ENCODE measurements at regions not wholly inside any gene's neighbourhood (a gene's known extent, or its start where the extent isn't known, plus 50 kb on each side); places are given as distances from the start of the nearest gene placed in this dataset.
"Not testable (repeated sequence)": the region's sequence is repeated elsewhere in the genome, so short reads cannot be mapped to it uniquely, and the experiment has no call there.

DNA sequence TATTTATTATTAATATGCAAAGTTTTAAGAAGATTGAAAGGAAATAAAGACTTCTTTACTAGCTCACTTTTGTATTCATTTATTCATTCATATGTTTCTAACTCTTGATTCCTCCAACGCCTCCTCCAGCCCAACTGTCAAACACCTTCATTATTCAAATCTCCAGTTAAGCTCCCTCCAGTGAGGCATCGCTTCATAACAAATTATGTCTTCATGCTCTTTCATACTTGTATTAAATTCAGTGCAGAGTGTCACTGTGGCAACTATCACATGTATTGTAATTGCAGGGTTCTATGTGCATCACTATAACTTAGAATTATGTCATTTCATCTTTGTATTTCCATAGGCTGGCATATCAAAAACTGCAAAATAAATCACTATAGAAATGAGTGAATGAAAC is 1394.2 kb upstream of the PCDH7 start:
- Mint-ChIP-seq H3K4me1 (no peaks in the 10 kb centered on the region), H3K27ac (ENCODE audit: low read depth) (no peak overlapping the region), H3K9me3 (peaks cover 14% of the 10 kb centered on the region), H3K27me3 (no peaks in the 10 kb centered on the region), H3K4me3 (no peak overlapping the region), H3K36me3 (ENCODE audit: insufficient read depth) (peaks cover 1% of the 10 kb centered on the region)
- ATAC-seq (replicated peaks; ENCODE audit: extremely low read depth, poor library complexity, severe bottlenecking) (no peak), DNase-seq (ENCODE audit: low spot score in 2 of 2) (no peak)

DNA sequence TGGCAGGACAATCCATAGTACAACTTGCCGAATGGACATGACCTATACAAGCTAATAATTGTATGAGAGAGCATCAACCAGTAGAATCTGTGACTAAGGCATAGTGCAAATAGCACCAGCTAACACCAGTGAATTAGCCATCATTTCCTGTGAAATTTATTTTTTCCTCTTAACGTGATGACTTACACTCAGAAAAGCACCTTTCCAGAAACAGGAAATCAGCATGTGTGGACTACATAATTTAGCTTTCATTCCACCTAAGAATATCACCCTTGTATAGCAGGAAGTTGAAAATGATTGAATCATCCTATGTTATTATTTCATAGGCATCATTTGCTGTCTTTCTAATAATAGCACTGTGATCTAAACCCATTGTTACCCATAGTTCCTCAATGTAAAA is 1393.4 kb upstream of the PCDH7 start:
- H3K27me3 Mint-ChIP-seq = no peaks in the 10 kb centered on the region
- DNase-seq (ENCODE audit: low spot score in 2 of 2) = no peak
- ATAC-seq (replicated peaks; ENCODE audit: extremely low read depth, poor library complexity, severe bottlenecking) = no peak
- no peak overlapping the region for H3K4me3 Mint-ChIP-seq
- H3K27ac Mint-ChIP-seq (ENCODE audit: low read depth) = no peak overlapping the region
- peaks cover 14% of the 10 kb centered on the region for H3K9me3 Mint-ChIP-seq
- H3K36me3 Mint-ChIP-seq (ENCODE audit: insufficient read depth) = peaks cover 2% of the 10 kb centered on the region
- H3K4me1 Mint-ChIP-seq = no peaks in the 10 kb centered on the region

- no peak overlapping the region for H3K27ac Mint-ChIP-seq (ENCODE audit: low read depth)
- DNase-seq (ENCODE audit: low spot score in 2 of 2) = no peak
- no peaks in the 10 kb centered on the region for H3K27me3 Mint-ChIP-seq
- no peaks in the 10 kb centered on the region for H3K4me1 Mint-ChIP-seq
- no peak for ATAC-seq (replicated peaks; ENCODE audit: extremely low read depth, poor library complexity, severe bottlenecking)
- peaks cover 4% of the 10 kb centered on the region for H3K36me3 Mint-ChIP-seq (ENCODE audit: insufficient read depth)
- peaks cover 11% of the 10 kb centered on the region for H3K9me3 Mint-ChIP-seq
- H3K4me3 Mint-ChIP-seq = no peak overlapping the region
These were observed 1383.3 kb upstream of the PCDH7 start for GRCh38 chr4:29336861-29337260.

GRCh38 chr4:29372971-29373370 is 1347.2 kb upstream of the PCDH7 start:
- Mint-ChIP-seq H3K36me3 (ENCODE audit: insufficient read depth) (no peaks in the 10 kb centered on the region), H3K27me3 (no peaks in the 10 kb centered on the region), H3K27ac (ENCODE audit: low read depth) (no peak overlapping the region), H3K9me3 (peaks cover 20% of the 10 kb centered on the region), H3K4me3 (no peak overlapping the region), H3K4me1 (no peaks in the 10 kb centered on the region)
- ATAC-seq (replicated peaks; ENCODE audit: extremely low read depth, poor library complexity, severe bottlenecking) (no peak), DNase-seq (ENCODE audit: low spot score in 2 of 2) (no peak)

DNA sequence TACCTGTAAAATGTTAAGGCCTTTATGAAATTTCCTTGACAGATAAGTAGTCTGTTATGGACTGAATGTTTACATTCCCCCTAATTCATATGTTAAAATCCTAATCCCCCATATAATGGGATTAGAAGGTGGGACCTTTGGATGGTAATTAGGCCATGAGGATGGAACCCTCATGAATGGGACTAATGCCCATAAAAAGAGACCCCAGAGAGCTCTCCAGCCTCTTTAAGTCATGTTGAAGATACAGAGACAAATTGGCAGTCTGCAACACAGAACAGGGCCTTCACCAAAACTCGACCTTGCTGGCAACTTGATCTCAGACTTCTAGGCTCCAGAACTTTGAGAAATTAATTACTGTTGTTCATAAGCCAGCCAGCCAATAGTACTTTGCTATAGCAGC is 1344.5 kb upstream of the PCDH7 start:
- DNase-seq (ENCODE audit: low spot score in 2 of 2) = no peak
- Mint-ChIP-seq H3K36me3 (ENCODE audit: insufficient read depth) (no peaks in the 10 kb centered on the region), H3K4me1 (no peaks in the 10 kb centered on the region), H3K9me3 (peaks cover 29% of the 10 kb centered on the region), H3K27me3 (no peaks in the 10 kb centered on the region), H3K27ac (ENCODE audit: low read depth) (no peak overlapping the region), H3K4me3 (no peak overlapping the region)
- no peak for ATAC-seq (replicated peaks; ENCODE audit: extremely low read depth, poor library complexity, severe bottlenecking)

GRCh38 chr4:29378237-29378636 is 1341.9 kb upstream of the PCDH7 start:
- not testable (repeated sequence) for H3K4me1 Mint-ChIP-seq; H3K27me3 Mint-ChIP-seq; H3K27ac Mint-ChIP-seq (ENCODE audit: low read depth); ATAC-seq (replicated peaks; ENCODE audit: extremely low read depth, poor library complexity, severe bottlenecking); H3K4me3 Mint-ChIP-seq; DNase-seq (ENCODE audit: low spot score in 2 of 2); H3K36me3 Mint-ChIP-seq (ENCODE audit: insufficient read depth)
- peaks cover 29% of the 10 kb centered on the region for H3K9me3 Mint-ChIP-seq

DNA sequence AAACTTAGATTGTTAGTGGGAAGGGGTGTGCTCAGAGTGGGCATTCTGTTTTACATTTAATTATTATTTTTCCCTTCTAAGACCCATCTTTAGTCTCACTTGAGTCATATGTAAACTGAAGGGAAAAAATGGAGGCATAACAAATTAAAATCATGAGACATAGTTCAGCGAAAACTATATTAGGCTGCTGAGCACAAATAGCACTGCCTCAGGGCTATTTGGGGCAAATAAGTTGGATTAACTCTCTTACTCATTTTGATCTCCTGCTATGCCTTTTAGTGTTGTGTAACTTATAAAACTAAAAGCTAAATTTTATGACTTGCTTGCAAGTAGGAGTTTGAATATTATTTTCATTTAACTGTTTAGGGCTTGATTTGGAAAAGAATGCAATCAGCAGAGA is 1329.2 kb upstream of the PCDH7 start:
- Mint-ChIP-seq H3K4me1 (no peaks in the 10 kb centered on the region), H3K36me3 (ENCODE audit: insufficient read depth) (no peaks in the 10 kb centered on the region), H3K27me3 (no peaks in the 10 kb centered on the region), H3K27ac (ENCODE audit: low read depth) (no peak overlapping the region), H3K9me3 (peaks cover 15% of the 10 kb centered on the region), H3K4me3 (no peak overlapping the region)
- ATAC-seq (replicated peaks; ENCODE audit: extremely low read depth, poor library complexity, severe bottlenecking) (no peak), DNase-seq (ENCODE audit: low spot score in 2 of 2) (no peak)

DNA sequence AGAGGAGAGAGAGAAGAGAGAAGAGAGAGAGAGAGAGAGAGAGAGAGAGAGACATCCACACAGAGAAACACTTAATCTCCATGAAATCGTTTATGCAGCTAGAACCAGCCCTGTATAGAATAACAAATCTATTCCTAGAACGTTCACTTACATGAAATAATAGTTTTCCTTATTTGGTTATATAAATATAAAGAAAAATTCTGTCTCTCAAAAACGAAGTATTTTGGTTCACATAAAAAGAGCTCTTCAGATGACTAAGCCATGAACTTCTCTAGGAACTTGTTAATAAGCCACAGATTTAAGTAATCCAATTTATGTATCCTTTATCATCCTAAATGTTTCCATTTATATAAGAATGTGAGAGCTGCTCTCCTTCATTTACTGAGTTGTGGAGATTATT is 1315.1 kb upstream of the PCDH7 start:
- DNase-seq (ENCODE audit: low spot score in 2 of 2) = no peak
- Mint-ChIP-seq H3K36me3 (ENCODE audit: insufficient read depth) (no peaks in the 10 kb centered on the region), H3K4me3 (no peak overlapping the region), H3K4me1 (no peaks in the 10 kb centered on the region), H3K27ac (ENCODE audit: low read depth) (no peak overlapping the region), H3K9me3 (peaks cover 19% of the 10 kb centered on the region), H3K27me3 (no peaks in the 10 kb centered on the region)
- no peak for ATAC-seq (replicated peaks; ENCODE audit: extremely low read depth, poor library complexity, severe bottlenecking)

- DNase-seq (ENCODE audit: low spot score in 2 of 2) = no peak
- H3K4me1 Mint-ChIP-seq = no peaks in the 10 kb centered on the region
- H3K27ac Mint-ChIP-seq (ENCODE audit: low read depth) = no peak overlapping the region
- ATAC-seq (replicated peaks; ENCODE audit: extremely low read depth, poor library complexity, severe bottlenecking) = no peak
- no peaks in the 10 kb centered on the region for H3K36me3 Mint-ChIP-seq (ENCODE audit: insufficient read depth)
- peaks cover 16% of the 10 kb centered on the region for H3K9me3 Mint-ChIP-seq
- no peaks in the 10 kb centered on the region for H3K27me3 Mint-ChIP-seq
- H3K4me3 Mint-ChIP-seq = no peak overlapping the region
These were observed 1304.4 kb upstream of the PCDH7 start for GRCh38 chr4:29415771-29416170.

DNA sequence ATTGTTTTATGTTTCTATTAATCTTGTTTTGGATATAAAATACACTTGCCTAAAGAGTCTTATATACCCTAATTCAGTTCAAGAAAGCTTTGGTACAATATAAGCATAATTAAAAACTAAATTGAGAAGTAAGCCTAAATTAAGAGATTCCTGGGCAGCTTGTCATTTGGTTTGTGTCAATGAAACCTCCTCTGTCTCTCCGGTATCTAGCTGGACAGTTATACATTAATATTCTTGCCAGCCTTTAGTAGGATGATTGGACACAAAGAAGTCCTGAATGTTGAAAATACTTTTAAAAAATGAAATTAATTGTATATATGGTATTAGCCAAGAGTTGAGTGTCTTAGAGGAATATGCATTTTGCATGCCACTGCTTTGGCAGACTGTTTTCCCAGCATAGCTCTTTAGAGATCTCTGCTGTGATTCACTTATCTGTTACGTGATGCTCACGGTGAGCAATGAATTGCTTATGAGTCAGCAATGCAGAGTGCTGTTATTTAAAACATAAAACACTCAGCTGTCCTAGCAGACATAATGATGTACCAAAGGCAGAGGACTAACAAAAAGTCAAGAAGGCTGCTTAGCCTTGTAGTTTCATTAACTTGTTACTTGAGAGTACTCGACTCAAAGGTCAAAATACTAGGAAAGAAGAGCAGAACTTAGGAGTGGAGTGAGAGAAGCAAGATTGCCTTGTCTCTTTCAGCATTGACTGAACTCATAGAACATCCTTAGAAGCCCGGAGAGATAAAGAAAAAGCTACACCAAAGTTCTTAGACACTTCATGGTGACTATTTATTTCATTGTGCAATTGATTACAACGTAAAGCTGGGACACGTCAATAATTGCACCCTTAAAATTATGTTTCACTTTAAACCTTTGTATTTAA is 1296.1 kb upstream of the PCDH7 start:
- Mint-ChIP-seq H3K4me3 (no peak overlapping the region), H3K27me3 (no peaks in the 10 kb centered on the region), H3K27ac (ENCODE audit: low read depth) (no peak overlapping the region), H3K9me3 (peaks cover 20% of the 10 kb centered on the region), H3K4me1 (no peaks in the 10 kb centered on the region), H3K36me3 (ENCODE audit: insufficient read depth) (no peaks in the 10 kb centered on the region)
- ATAC-seq (replicated peaks; ENCODE audit: extremely low read depth, poor library complexity, severe bottlenecking) (no peak), DNase-seq (ENCODE audit: low spot score in 2 of 2) (no peak)

DNA sequence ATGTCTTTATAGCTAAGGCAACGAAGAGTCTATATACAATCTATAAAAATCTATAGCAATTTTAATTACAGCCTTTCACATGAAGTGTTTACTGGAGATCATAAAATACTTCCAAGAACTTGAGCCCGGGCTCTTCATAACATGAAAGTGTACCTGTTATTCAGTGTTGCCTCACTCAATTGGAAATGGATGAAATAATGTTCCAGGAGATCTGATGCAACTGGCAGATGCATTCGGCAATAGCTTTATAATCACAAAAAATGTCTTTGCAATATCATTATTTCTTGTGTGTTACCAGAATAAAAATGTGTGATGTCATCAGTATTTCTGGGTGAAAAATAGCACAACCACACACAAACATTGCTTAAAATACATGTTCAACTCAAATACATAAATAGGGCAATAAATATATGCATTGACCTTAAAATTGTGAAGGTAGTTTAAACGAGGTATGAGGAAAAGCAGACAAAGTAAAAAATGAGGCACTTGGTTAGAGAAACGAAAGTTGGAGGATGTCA is 1266.8 kb upstream of the PCDH7 start:
- DNase-seq (ENCODE audit: low spot score in 2 of 2) (no peak), ATAC-seq (replicated peaks; ENCODE audit: extremely low read depth, poor library complexity, severe bottlenecking) (no peak)
- no peaks in the 10 kb centered on the region for H3K36me3 Mint-ChIP-seq (ENCODE audit: insufficient read depth)
- H3K9me3 Mint-ChIP-seq = peaks cover 22% of the 10 kb centered on the region
- no peaks in the 10 kb centered on the region for H3K4me1 Mint-ChIP-seq
- no peak overlapping the region for H3K4me3 Mint-ChIP-seq
- no peaks in the 10 kb centered on the region for H3K27me3 Mint-ChIP-seq
- H3K27ac Mint-ChIP-seq (ENCODE audit: low read depth) = no peak overlapping the region

DNA sequence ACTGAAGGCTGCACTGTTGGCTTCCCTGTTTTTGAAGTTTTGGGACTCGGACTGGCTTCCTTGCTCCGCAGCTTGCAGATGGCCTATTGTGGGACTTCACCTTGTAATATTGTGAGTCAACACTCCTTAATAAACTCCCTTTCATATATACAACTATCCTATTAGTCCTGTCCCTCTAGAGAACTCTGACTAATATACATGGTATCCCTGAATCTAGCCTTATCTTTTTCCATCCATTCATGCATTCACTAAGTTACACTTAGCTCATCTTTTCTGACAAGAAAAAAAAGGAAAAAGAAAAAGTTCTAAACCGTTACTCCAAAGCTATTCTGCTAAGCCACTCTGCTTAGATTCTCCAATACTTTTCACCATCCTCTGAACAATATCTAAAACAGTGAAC is 1260.2 kb upstream of the PCDH7 start:
- Mint-ChIP-seq H3K36me3 (ENCODE audit: insufficient read depth) (no peaks in the 10 kb centered on the region), H3K4me3 (no peak overlapping the region), H3K27ac (ENCODE audit: low read depth) (no peak overlapping the region), H3K27me3 (no peaks in the 10 kb centered on the region), H3K4me1 (no peaks in the 10 kb centered on the region), H3K9me3 (peaks cover 22% of the 10 kb centered on the region)
- no peak for ATAC-seq (replicated peaks; ENCODE audit: extremely low read depth, poor library complexity, severe bottlenecking)
- DNase-seq (ENCODE audit: low spot score in 2 of 2) = no peak

- Mint-ChIP-seq H3K9me3 (peaks cover 27% of the 10 kb centered on the region), H3K4me1 (no peaks in the 10 kb centered on the region), H3K36me3 (ENCODE audit: insufficient read depth) (peaks cover 3% of the 10 kb centered on the region), H3K27me3 (no peaks in the 10 kb centered on the region), H3K4me3 (no peak overlapping the region), H3K27ac (ENCODE audit: low read depth) (no peak overlapping the region)
- ATAC-seq (replicated peaks; ENCODE audit: extremely low read depth, poor library complexity, severe bottlenecking) (no peak), DNase-seq (ENCODE audit: low spot score in 2 of 2) (no peak)
These were observed 1253.0 kb upstream of the PCDH7 start for GRCh38 chr4:29467044-29467717.
